ENCODE measurements at regions not wholly inside any gene's neighbourhood (a gene's known extent, or its start where the extent isn't known, plus 50 kb on each side); places are given as distances from the start of the nearest gene placed in this dataset.

GRCh38 chr22:48025096-48025495 is 1262.6 kb downstream of the TBC1D22A start:
- DNase-seq, result no peak

DNA sequence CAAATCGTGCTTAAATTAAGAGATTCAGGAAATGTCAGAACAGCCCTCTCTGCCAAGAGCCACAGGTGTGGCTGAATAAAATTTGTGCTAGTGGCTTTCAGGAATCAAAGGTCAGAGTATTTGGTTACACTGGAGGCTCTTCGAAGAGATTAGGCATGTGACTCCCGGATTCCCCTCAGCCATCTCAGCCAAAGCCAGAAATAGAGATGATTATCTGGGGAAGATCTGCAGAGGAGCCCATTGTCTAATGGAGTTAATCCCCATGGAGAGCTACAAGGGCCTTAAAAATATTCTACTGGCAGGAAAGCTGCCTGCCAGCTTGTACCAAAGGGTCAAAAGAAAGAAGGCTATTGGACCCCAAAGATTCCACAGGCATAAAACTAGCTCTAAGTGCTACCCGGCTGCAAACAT is 1259.5 kb downstream of the TBC1D22A start:
- no peak for DNase-seq

- no peak for DNase-seq
Observed at GRCh38 chr22:48018346-48018745, 1255.9 kb downstream of the TBC1D22A start.

GRCh38 chr22:48015701-48016100 is 1253.3 kb downstream of the TBC1D22A start:
- DNase-seq, result no peak

DNA sequence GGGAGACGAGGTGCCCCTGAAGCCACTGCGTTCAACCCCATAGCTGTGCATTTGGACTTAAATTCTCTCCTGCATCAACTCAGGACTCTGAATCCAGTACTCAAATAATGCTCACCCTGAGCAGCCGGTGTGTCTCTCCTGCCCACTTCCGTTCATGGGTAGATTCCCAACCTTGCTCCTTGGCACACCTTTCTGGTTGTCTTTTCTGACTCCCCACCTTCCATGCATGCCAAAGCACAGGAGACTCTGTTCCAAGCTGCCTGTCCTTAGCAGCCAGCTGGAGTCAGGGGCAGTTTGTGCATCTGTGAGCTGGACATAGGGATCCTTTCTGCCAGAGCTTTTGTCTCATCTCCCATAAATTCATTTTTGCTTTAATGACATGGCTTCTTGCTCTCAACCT is 1242.5 kb downstream of the TBC1D22A start:
- no peak for DNase-seq

GRCh38 chr22:48004038-48004437 is 1241.6 kb downstream of the TBC1D22A start:
- no peak for DNase-seq

DNA sequence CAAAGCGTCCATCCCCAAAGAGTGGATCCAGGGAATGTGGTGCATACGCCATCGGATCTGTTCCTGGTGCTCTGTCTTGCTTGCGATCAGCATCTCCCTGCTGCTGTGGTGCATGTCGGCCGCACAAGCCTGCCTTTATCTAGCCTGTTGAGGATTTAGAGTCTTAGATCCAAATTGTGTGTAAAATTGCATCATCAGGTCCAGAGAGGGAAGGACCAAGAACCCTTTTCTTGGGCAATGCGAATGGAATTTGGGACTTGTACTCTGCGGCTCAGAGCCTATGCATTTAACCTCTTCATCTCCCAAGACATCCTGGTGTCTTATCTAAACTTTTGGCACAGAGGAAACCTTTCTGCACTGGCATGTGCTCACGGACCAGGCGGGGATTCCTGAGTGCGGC is 1238.7 kb downstream of the TBC1D22A start:
- DNase-seq, result no peak

- DNase-seq, result no peak
Observed at GRCh38 chr22:47997612-47998011, 1235.2 kb downstream of the TBC1D22A start.

GRCh38 chr22:47997052-47997590 is 1234.7 kb downstream of the TBC1D22A start:
- DNase-seq, result no peak

DNA sequence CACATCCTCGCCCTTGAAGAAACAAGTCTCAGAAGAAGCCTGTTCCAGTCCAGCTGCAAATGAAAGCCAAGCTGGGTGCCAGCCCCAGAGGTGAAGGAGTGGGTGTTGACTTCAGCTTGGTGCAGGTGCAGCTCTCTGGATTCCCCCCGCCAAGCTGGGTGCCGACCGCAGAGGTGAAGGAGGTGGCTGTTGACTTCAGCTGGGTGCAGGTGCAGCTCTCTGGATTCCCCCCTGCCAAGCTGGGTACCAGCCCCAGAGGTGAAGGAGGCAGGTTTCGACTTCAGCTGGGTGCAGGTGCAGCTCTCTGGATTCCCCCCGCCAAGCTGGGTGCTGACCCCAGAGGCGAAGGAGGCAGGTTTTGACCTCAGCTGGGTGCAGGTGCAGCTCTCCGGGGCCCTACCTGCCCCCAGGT is 1234.0 kb downstream of the TBC1D22A start:
- DNase-seq, result no peak

DNA sequence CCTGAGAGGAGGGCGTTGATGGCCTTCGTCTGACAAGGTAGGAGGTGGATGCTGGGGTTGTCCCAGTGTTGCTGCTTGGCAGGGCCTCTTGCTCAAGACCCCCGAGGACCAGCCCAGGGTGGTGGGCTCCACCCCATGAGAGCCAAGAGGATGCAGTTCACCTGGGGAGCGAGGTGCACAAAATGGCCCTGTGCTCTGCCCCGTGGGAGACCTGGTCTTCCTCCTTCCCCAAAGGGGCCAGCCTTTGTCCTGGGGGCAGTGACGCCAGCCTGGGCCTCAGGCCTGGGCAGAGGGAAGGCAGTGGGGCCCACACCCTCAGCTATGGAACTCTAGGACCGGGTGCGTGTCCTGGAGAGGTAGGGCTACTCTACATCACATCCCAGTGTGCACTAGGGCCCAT is 1233.3 kb downstream of the TBC1D22A start:
- DNase-seq, result no peak

DNA sequence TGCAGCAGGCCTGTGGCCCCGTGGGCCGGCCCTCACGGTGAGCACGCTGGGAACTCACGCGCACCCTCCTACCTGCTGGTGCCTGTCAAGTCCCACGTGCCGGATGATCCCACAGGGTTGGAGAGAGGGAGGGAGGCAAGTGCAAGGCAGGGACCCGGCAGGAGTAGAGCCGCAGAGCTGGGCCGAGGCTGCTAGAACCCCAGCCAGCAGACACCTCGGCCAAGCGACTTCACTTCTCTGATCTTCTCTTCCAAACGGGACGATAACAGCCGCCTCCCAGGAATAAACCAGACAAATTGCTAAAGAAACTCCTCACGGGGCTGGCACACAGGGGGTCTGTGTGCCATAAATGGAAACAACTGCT is 1232.8 kb downstream of the TBC1D22A start:
- no peak for DNase-seq

- no peak for DNase-seq
Observed at GRCh38 chr22:47994601-47995263, 1232.3 kb downstream of the TBC1D22A start.

DNA sequence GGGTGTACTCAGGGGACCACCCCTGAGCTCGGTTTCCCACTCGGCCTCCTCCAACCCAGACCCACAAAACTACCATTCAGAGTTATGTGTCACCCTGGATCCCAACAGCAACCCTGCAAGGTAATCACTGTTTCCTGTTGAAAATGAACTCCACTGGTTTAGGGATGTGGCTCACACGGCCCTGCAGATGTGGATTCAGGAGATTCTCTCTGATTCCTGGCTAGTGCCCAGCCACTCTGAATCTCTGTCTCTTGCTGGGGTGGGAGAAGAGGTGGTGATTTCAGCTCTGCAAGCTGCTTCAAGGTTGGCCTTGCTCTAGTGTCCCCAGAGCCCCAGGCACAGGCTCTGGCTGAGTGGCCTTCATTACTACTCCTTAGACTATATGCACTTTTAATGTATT is 1231.6 kb downstream of the TBC1D22A start:
- no peak for DNase-seq

GRCh38 chr22:47990481-47990880 is 1228.0 kb downstream of the TBC1D22A start:
- no peak for DNase-seq

- no peak for DNase-seq
Observed at GRCh38 chr22:47987885-47988515, 1225.5 kb downstream of the TBC1D22A start.

DNA sequence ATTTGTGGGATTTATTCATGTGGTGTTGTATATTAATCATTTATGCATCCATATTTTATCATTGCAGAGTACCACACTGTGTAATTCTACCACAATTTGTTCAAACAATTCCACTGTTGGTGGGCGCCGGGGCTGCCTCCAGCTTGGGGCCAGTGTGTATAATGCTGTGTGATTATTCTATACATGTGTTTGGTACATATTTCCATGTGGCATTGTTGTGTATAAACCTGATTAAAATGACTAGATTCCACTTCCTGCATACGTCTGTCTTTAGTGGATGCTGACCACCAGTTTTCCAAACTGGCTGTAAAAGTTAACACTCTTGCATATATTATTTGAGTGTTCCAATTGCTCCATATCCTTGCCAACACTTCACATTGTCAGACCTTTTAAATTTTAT is 1213.8 kb downstream of the TBC1D22A start:
- DNase-seq, result no peak

DNA sequence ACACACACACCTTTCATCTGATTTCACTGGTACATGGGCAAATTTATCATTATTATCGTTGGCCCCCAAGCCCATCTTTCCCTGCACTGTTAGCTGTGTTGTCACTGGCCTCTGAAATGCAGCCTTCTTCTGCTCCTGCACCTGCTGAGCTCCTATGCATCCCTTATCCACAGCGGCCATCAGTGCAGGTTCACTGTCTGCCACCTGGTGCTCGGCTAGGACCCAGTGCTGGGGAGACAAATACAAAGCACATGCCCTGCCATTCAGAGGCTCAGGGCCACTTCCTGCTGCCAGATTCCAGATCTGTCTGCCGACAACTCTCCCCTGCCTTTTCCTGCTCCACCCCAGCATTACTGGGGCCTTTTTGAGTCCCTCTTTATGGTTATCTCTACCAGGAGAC is 1205.4 kb downstream of the TBC1D22A start:
- DNase-seq, result no peak

DNA sequence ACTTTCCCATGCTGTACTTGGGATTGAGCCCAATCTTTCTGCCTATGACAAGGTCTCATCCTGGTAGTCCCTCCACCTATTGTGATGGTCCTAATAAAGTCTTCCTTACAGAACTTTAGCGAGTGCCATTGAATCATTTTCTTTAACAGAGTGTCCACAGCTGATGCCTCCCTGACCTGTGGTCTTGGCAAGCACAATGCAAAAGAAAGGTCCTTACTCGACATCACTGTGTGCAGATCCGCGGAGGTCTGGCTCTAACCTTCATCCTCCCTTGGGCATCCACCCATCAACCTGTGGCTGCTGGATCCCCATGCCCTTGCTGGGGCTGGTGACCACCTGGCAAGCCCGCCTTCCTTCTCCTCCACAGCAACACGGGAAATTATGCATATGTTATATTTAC is 1203.9 kb downstream of the TBC1D22A start:
- no peak for DNase-seq

- no peak for DNase-seq
Observed at GRCh38 chr22:47965896-47966295, 1203.4 kb downstream of the TBC1D22A start.

DNA sequence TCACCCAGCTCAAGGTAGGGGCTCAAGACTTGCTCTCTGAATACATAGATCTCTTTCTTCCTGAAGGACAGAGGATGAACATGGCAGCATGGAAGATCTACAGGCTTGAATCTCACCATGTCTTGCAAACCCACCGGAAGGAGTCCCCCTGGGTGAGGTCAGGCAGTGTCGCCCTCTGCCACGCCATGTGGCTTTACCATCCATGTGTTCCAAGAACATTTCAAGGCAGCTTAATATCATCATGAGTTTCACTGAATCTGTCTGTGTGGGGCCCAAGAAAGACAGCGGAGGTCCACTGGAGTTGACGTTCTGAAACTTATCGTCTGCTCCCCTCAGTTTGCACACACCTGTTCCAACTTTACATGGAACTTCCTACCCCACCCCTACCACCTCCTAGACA is 1202.6 kb downstream of the TBC1D22A start:
- DNase-seq, result no peak

- no peak for DNase-seq
Observed at GRCh38 chr22:47963660-47964059, 1201.2 kb downstream of the TBC1D22A start.

- DNase-seq, result no peak
Observed at GRCh38 chr22:47957649-47958048, 1195.2 kb downstream of the TBC1D22A start.

- no peak for DNase-seq
Observed at GRCh38 chr22:47954107-47954506, 1191.7 kb downstream of the TBC1D22A start.

- DNase-seq, result no peak
Observed at GRCh38 chr22:47944941-47945340, 1182.5 kb downstream of the TBC1D22A start.
